BJ (cell line): ENCODE measurements at regions not wholly inside any gene's neighbourhood (a gene's known extent, or its start where the extent isn't known, plus 50 kb on each side); places are given as distances from the start of the nearest gene placed in this dataset.

ENCODE experiments used
- CTCF ChIA-PET: fragments of 350-600 bp; formaldehyde crosslinking; extraction: SDS; loops from one replicate; lab custom pipeline; 2021; ENCODE audit warnings: antibody characterized with exemption, inconsistent platforms; lab: Yijun Ruan, JAX
- POLR2A ChIA-PET: fragments of 300-600 bp; sonication (Branson Sonifier 250); formaldehyde crosslinking; extraction: SDS; loops from one replicate; lab custom pipeline; 2021; ENCODE audit warnings: antibody characterized with exemption; lab: Charles Lee
- DNase-seq: peaks from one replicate; pipeline ENCODE4 v3.0.0-alpha.2; 2011; ENCODE audit warnings: low read depth
- H3K27me3 ChIP-seq: 2 replicates; pipeline ENCODE4 v1.6.0; 2011; ENCODE audit warnings: low read length; ENCODE audit not compliant: control insufficient read depth, insufficient read depth
- H3K36me3 ChIP-seq: 2 replicates; pipeline ENCODE4 v1.5.1; 2011; ENCODE audit warnings: low read length; ENCODE audit not compliant: control insufficient read depth, insufficient read depth
- H3K4me3 ChIP-seq: 2 replicates; pipeline ENCODE4 v1.5.1; 2011; ENCODE audit warnings: low read depth, mild to moderate bottlenecking, control low read depth, low read length
- CTCF ChIP-seq: IDR thresholded peaks from 2 replicates; pipeline ENCODE4 v1.5.1; 2011; ENCODE audit warnings: low read depth, mild to moderate bottlenecking, control low read depth, inconsistent platforms, low read length, moderate library complexity; ENCODE audit not compliant: insufficient read depth

- no peak for DNase-seq
- CTCF ChIA-PET: no interaction called here
- Histone ChIP-seq H3K4me3 (no peak overlapping the region), H3K27me3 (no peaks in the 10 kb centered on the region), H3K36me3 (no peaks in the 10 kb centered on the region)
- POLR2A ChIA-PET: no interaction called here
- no peak for TF ChIP-seq CTCF
These were observed 157.7 kb upstream of the CADPS start for GRCh38 chr3:63032881-63033280.

GRCh38 chr3:63034101-63034500 lies 158.9 kb upstream of the CADPS start:
- no peaks in the 10 kb centered on the region for H3K27me3 ChIP-seq
- POLR2A ChIA-PET: no interaction called here
- no peaks in the 10 kb centered on the region for H3K36me3 ChIP-seq
- CTCF ChIA-PET: no interaction called here
- no peak for DNase-seq
- no peak overlapping the region for H3K4me3 ChIP-seq
- no peak for TF ChIP-seq CTCF

- Histone ChIP-seq H3K36me3 (no peaks in the 10 kb centered on the region), H3K4me3 (no peak overlapping the region), H3K27me3 (no peaks in the 10 kb centered on the region)
- no peak for TF ChIP-seq CTCF
- ChIA-PET POLR2A (no interaction called here), CTCF (no interaction called here)
- no peak for DNase-seq
These were observed 161.9 kb upstream of the CADPS start for GRCh38 chr3:63037116-63037515.

- no peaks in the 10 kb centered on the region for H3K36me3 ChIP-seq
- CTCF ChIA-PET: no interaction called here
- no peak overlapping the region for H3K4me3 ChIP-seq
- DNase-seq: no peak
- H3K27me3 ChIP-seq: no peaks in the 10 kb centered on the region
- POLR2A ChIA-PET: no interaction called here
- no peak for TF ChIP-seq CTCF
These were observed 167.6 kb upstream of the CADPS start for GRCh38 chr3:63042833-63043232.

- Histone ChIP-seq H3K27me3 (no peaks in the 10 kb centered on the region), H3K4me3 (no peak overlapping the region), H3K36me3 (no peaks in the 10 kb centered on the region)
- no peak for TF ChIP-seq CTCF
- DNase-seq: no peak
- CTCF ChIA-PET: no interaction called here
- POLR2A ChIA-PET: no interaction called here
These were observed 168.4 kb upstream of the CADPS start for GRCh38 chr3:63043631-63044030.
